PC-9 (cell line): ENCODE measurements at regions not wholly inside any gene's neighbourhood (a gene's known extent, or its start where the extent isn't known, plus 50 kb on each side); places are given as distances from the start of the nearest gene placed in this dataset.

Source experiments
- BruUV-seq: library from RNA; stranded (reverse); fragments of 400-500 nt; replicated peaks from 2 replicates; lab custom pipeline; 2021; lab: Mats Ljungman, UMichigan
- CTCF ChIA-PET: fragments of 300-600 bp; sonication (Branson Sonifier 250); formaldehyde crosslinking; loops from one replicate; lab custom pipeline; 2022; ENCODE audit warnings: antibody characterized with exemption; lab: Charles Lee
- POLR2A ChIA-PET: fragments of 300-600 bp; sonication (Branson Sonifier 250); formaldehyde crosslinking; loops from one replicate; lab custom pipeline; 2022; ENCODE audit warnings: antibody characterized with exemption; ENCODE audit not compliant: unreplicated experiment; lab: Charles Lee
- DNase-seq, 2 experiments: peaks; one replicate each; pipeline versions ENCODE4 v3.0.0 to v3.0.0-alpha.2; 2015 to 2022; ENCODE audit warnings: mixed read lengths in 1 of 2
- H2AFZ ChIP-seq: fragments of 200-600 bp; sonication (generic); 2 replicates; pipeline ENCODE4 v1.8.1; 2017; ENCODE audit warnings: antibody characterized with exemption
- H3F3A ChIP-seq: fragments of 200-600 bp; sonication (generic); 2 replicates; pipeline ENCODE4 v1.8.1; 2017; ENCODE audit warnings: antibody characterized with exemption, mild to moderate bottlenecking, low read depth; ENCODE audit not compliant: insufficient read depth
- H3K27ac ChIP-seq: fragments of 200-600 bp; sonication (generic); 2 replicates; pipeline ENCODE4 v1.6.1; 2016; ENCODE audit warnings: mixed run types
- H3K27me3 ChIP-seq: fragments of 200-600 bp; sonication (generic); 2 replicates; pipeline ENCODE4 v1.6.1; 2016; ENCODE audit warnings: low read depth, mixed run types; ENCODE audit not compliant: insufficient read depth
- H3K36me3 ChIP-seq: fragments of 200-600 bp; sonication (generic); 2 replicates; pipeline ENCODE4 v1.6.1; 2016; ENCODE audit warnings: low read depth, mixed run types
- H3K4me1 ChIP-seq: fragments of 200-600 bp; sonication (generic); replicated peaks from 2 replicates; pipeline ENCODE4 v1.6.1; 2016; ENCODE audit warnings: mixed run types; ENCODE audit not compliant: insufficient read depth
- H3K4me2 ChIP-seq: fragments of 200-600 bp; sonication (generic); 2 replicates; pipeline ENCODE4 v1.6.1; 2017; ENCODE audit warnings: mixed run types
- H3K4me3 ChIP-seq: fragments of 200-600 bp; sonication (generic); 2 replicates; pipeline ENCODE4 v1.6.1; 2016; ENCODE audit warnings: mixed run types
- H3K79me2 ChIP-seq: fragments of 200-600 bp; sonication (generic); 2 replicates; pipeline ENCODE4 v1.6.1; 2017; ENCODE audit warnings: low read depth, mixed run types
- H3K9me2 ChIP-seq: fragments of 200-600 bp; sonication (generic); 2 replicates; pipeline ENCODE4 v1.8.1; 2017; ENCODE audit warnings: mild to moderate bottlenecking; ENCODE audit not compliant: insufficient read depth
- H3K9me3 ChIP-seq: fragments of 200-600 bp; sonication (generic); 2 replicates; pipeline ENCODE4 v1.8.1; 2016; ENCODE audit warnings: low read depth; ENCODE audit not compliant: insufficient read depth
- H4K20me1 ChIP-seq: fragments of 200-600 bp; sonication (generic); 2 replicates; pipeline ENCODE4 v1.8.1; 2017; ENCODE audit not compliant: insufficient read depth
- CTCF ChIP-seq: fragments of 200-600 bp; sonication (generic); conservative IDR thresholded peaks from 2 replicates; pipeline ENCODE4 v1.6.1; 2017; ENCODE audit warnings: mixed run types, antibody characterized with exemption, mild to moderate bottlenecking, moderate library complexity
- EZH2 ChIP-seq: fragments of 200-600 bp; sonication (generic); IDR thresholded peaks from 2 replicates; pipeline ENCODE4 v1.8.0; 2017; ENCODE audit warnings: antibody characterized with exemption, low read depth
- intact Hi-C: fragments of 100-400 bp; cut with micrococcal nuclease; formaldehyde crosslinking; loops from one replicate; pipeline ENCODE4 v1.10.0; 2022; ENCODE audit not compliant: unreplicated experiment

GRCh38 chr4:123562994-123563750 lies 166.6 kb downstream of the SPRY1 start:
- intact Hi-C loops: no loop called here
- no peak overlapping the region for H2AFZ ChIP-seq
- H3K79me2 ChIP-seq: no peaks in the 10 kb centered on the region
- no peak overlapping the region for H3K4me3 ChIP-seq
- H4K20me1 ChIP-seq: no peaks in the 10 kb centered on the region
- no peaks in the 10 kb centered on the region for H3K36me3 ChIP-seq
- H3K9me3 ChIP-seq: peaks cover 7% of the 10 kb centered on the region; the same call in 1 of the 2 replicates
- peaks cover 9% of the 10 kb centered on the region; the same call in 1 of the 2 replicates for H3K4me1 ChIP-seq
- no peak for DNase-seq
- TF ChIP-seq EZH2 (no peak), CTCF (no peak)
- BruUV-seq: no TSS peak
- H3K9me2 ChIP-seq: no peaks in the 10 kb centered on the region
- H3K27ac ChIP-seq: no peak overlapping the region
- POLR2A ChIA-PET: no interaction called here
- H3K4me2 ChIP-seq: no peak overlapping the region
- no peaks in the 10 kb centered on the region for H3K27me3 ChIP-seq
- CTCF ChIA-PET: interaction anchor here (1.0 kb wide), 1 partner anchor 551 kb away, joined by 3 read pairs; no protein-coding TSS in a partner anchor
- no peaks in the 10 kb centered on the region; the same call in 1 of the 2 replicates for H3F3A ChIP-seq

DNA sequence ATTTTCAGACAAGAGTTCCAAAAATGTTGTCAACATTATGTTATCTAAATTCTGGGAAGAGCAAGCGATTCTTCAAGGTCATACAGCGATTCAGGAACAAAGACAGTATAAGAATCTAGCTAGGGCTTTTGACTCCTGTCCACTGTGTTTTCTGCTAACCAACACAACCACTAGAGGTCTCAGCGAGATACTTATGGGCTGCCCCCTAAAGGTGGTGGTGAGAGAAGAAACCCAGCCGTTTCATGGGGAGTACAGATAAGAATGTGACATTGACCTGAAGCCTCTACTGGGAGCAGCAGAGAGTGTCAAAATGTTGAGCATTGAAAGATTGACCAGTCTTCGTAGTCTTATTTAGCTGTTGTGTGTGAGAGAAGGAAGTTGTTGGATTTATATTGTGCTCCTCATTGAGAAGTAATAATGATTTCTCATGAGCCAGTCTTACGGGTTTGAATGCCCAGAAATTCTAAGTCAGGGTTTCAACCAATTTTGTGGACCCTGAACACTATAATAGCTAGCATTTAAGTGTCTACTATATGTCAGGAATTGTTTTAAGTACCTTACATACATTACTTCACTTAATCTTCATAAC lies 168.3 kb downstream of the SPRY1 start:
- H2AFZ ChIP-seq: no peak overlapping the region
- peak; percentile 48 to 74 for DNase-seq
- intact Hi-C loops: loop anchor here (1.0 kb wide), 1 partner anchor 94 kb away; no protein-coding TSS in a partner anchor
- no peak overlapping the region for H3K27ac ChIP-seq
- H3K36me3 ChIP-seq: no peaks in the 10 kb centered on the region
- TF ChIP-seq CTCF (peak; percentile 76), EZH2 (no peak)
- no peaks in the 10 kb centered on the region for H4K20me1 ChIP-seq
- no peak overlapping the region for H3K4me2 ChIP-seq
- CTCF ChIA-PET: interaction anchor here (0.7 to 1.1 kb wide), 3 partner anchors 23 to 96 kb away, joined by 3 to 6 read pairs (median 5); no protein-coding TSS in a partner anchor
- H3K9me3 ChIP-seq: peaks cover 12% of the 10 kb centered on the region; the same call in 1 of the 2 replicates
- H3K27me3 ChIP-seq: no peaks in the 10 kb centered on the region
- H3K9me2 ChIP-seq: no peaks in the 10 kb centered on the region
- H3K4me3 ChIP-seq: no peak overlapping the region
- POLR2A ChIA-PET: interaction anchor here (0.6 to 0.7 kb wide), 2 partner anchors 10 to 147 kb away, joined by 3 to 7 read pairs; no protein-coding TSS in a partner anchor
- no TSS peak for BruUV-seq
- H3F3A ChIP-seq: no peaks in the 10 kb centered on the region; the same call in 1 of the 2 replicates
- H3K4me1 ChIP-seq: peaks cover 5% of the 10 kb centered on the region; the same call in 1 of the 2 replicates
- H3K79me2 ChIP-seq: no peaks in the 10 kb centered on the region

GRCh38 chr4:123568936-123569335 lies 172.3 kb downstream of the SPRY1 start:
- POLR2A ChIA-PET: no interaction called here
- Histone ChIP-seq H3K79me2 (no peaks in the 10 kb centered on the region), H3K4me2 (no peak overlapping the region), H3K9me3 (peaks cover 12% of the 10 kb centered on the region; the same call in 1 of the 2 replicates), H3K4me3 (no peak overlapping the region), H2AFZ (no peak overlapping the region), H4K20me1 (no peaks in the 10 kb centered on the region), H3K27ac (no peak overlapping the region), H3K27me3 (no peaks in the 10 kb centered on the region), H3K4me1 (no peaks in the 10 kb centered on the region), H3K9me2 (no peaks in the 10 kb centered on the region), H3F3A (no peaks in the 10 kb centered on the region; the same call in 1 of the 2 replicates), H3K36me3 (no peaks in the 10 kb centered on the region)
- TF ChIP-seq CTCF (no peak), EZH2 (no peak)
- BruUV-seq: no TSS peak
- intact Hi-C loops: no loop called here
- CTCF ChIA-PET: no interaction called here
- DNase-seq: no peak
